ENCODE measurements at regions not wholly inside any gene's neighbourhood (a gene's known extent, or its start where the extent isn't known, plus 50 kb on each side); places are given as distances from the start of the nearest gene placed in this dataset.

DNA sequence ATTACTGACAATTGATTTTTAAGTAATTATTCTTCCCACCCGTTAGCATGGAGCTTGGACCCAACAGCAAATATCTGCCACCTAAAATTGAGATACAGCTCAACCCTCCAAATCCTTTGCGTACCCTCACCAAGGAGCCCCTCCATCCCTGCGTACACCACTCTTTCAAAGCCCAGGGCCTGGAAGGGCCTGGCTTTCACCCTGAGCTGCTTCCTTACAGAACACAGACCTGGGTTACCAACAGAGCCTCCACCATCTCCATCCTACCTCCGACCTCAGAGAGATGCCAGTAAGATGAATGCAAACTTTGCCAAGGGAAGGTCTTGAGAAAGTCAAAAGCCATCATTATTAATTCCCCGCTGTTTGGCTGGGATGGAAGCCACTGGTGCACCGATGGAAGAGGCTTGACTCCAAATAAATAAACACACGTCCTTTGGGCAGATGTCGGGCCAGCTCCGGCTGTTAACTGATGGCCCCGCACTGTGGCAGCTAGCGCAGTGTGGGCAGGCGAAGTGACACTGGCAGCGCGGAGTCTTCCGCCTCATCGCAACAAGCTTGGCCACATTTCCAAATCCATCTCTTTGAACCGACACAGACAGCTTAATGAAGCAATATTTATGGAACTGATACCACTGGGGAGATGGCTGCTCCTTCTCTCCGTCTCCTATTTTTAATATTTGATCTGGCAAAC is 150.2 kb upstream of the VSTM2B start:
- no peaks in the 10 kb centered on the region for H3K9me2 ChIP-seq (ENCODE audit: insufficient read depth)
- DNase-seq: no peak
- no peak overlapping the region for H2AFZ ChIP-seq
- no peaks in the 10 kb centered on the region for H3K36me3 ChIP-seq (ENCODE audit: low read depth)
- TF ChIP-seq EZH2phosphoT487 (IDR thresholded peaks at IDR 0.05; ENCODE audit: insufficient read depth, low read depth): no peak
- TF ChIP-seq EZH2 (IDR thresholded peaks at IDR 0.05; ENCODE audit: insufficient read depth, poor library complexity, severe bottlenecking): no peak
- H3K9me3 ChIP-seq (ENCODE audit: low read depth): no peaks in the 10 kb centered on the region
- in situ Hi-C loops (cut with MboI): no loop called here
- 52 to 54% methylated on average over 18 of the region's 18 CpGs for WGBS, 2 experiments (ENCODE audit: low coverage in 1 of 2, low lambda C conversion rate in 2 of 2, missing lambda C conversion rate in 2 of 2)
- H4K20me1 ChIP-seq (ENCODE audit: insufficient read depth): no peaks in the 10 kb centered on the region
- no peak overlapping the region for H3K9ac ChIP-seq
- no peak overlapping the region for H3K4me3 ChIP-seq
- H3K4me1 ChIP-seq (ENCODE audit: insufficient read depth): no peaks in the 10 kb centered on the region
- H3F3A ChIP-seq (ENCODE audit: insufficient read depth): no peaks in the 10 kb centered on the region
- no peaks in the 10 kb centered on the region for H3K27me3 ChIP-seq (replicated peaks; ENCODE audit: insufficient read depth)
- no peak overlapping the region for H3K4me2 ChIP-seq (ENCODE audit: unreplicated experiment)
- H3K27ac ChIP-seq: no peak overlapping the region
- no peaks in the 10 kb centered on the region for H3K79me2 ChIP-seq (ENCODE audit: insufficient read depth)

DNA sequence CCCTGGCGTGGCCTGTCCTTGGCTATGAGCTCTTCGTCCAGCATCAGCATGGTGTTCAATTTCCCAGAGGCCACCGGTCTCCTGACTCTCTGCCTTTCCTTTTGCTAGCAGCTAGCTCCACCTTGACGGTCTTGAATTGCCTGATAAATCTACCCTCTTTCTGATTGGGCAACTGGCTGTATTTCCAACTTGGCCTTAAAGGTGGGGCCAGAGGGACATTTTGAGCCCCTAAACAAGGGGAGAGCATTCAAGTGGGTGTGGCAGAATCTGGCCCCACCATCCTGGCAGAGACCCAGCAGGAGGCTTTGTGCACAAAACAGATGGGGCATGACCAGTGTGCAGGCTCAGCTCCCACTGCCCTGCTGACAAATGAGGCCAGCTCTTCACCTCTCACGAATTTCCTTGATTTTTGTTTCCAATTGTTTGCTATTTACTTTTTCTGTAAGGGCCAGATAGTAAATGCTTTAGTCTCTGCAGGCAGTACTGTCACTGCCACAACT is 148.9 kb upstream of the VSTM2B start:
- H3K27ac ChIP-seq: no peak overlapping the region
- no peak for TF ChIP-seq EZH2 (IDR thresholded peaks at IDR 0.05; ENCODE audit: insufficient read depth, poor library complexity, severe bottlenecking)
- no peak for TF ChIP-seq EZH2phosphoT487 (IDR thresholded peaks at IDR 0.05; ENCODE audit: insufficient read depth, low read depth)
- no peaks in the 10 kb centered on the region for H3K27me3 ChIP-seq (replicated peaks; ENCODE audit: insufficient read depth)
- no peaks in the 10 kb centered on the region for H3K9me3 ChIP-seq (ENCODE audit: low read depth)
- no peaks in the 10 kb centered on the region for H3K4me1 ChIP-seq (ENCODE audit: insufficient read depth)
- no peak for DNase-seq
- H3K4me3 ChIP-seq: no peak overlapping the region
- H3F3A ChIP-seq (ENCODE audit: insufficient read depth): no peaks in the 10 kb centered on the region
- no peak overlapping the region for H3K4me2 ChIP-seq (ENCODE audit: unreplicated experiment)
- in situ Hi-C loops (cut with MboI): no loop called here
- H4K20me1 ChIP-seq (ENCODE audit: insufficient read depth): no peaks in the 10 kb centered on the region
- H3K9me2 ChIP-seq (ENCODE audit: insufficient read depth): no peaks in the 10 kb centered on the region
- H3K9ac ChIP-seq: no peak overlapping the region
- H3K36me3 ChIP-seq (ENCODE audit: low read depth): no peaks in the 10 kb centered on the region
- no peaks in the 10 kb centered on the region for H3K79me2 ChIP-seq (ENCODE audit: insufficient read depth)
- H2AFZ ChIP-seq: no peak overlapping the region
- 9 to 10% methylated on average over 5 of the region's 5 CpGs for WGBS, 2 experiments (ENCODE audit: low coverage in 1 of 2, low lambda C conversion rate in 2 of 2, missing lambda C conversion rate in 2 of 2)

DNA sequence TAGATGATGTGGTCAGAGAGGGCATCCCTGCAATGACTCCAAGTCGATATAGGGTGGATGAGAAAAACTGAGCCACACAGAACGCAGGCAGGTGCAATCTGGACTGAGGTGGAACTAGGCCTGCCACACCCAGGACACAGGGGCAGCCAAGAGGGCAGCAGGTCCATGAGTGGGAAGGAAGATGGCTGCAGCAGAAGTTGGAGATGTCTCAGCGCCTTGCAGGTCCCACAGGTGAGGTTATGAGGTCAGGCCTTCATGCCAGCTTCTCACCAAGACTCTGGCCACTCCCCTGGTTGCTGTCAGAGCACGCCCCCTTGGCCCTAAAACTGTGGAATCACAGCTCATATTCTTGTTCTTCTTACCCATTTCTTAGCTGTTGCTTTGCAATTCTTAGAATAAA is 147.7 kb upstream of the VSTM2B start:
- no peaks in the 10 kb centered on the region for H3K4me1 ChIP-seq (ENCODE audit: insufficient read depth)
- no peak overlapping the region for H3K27ac ChIP-seq
- H3K4me3 ChIP-seq: no peak overlapping the region
- no peak overlapping the region for H3K4me2 ChIP-seq (ENCODE audit: unreplicated experiment)
- no peak overlapping the region for H3K9ac ChIP-seq
- in situ Hi-C loops (cut with MboI): no loop called here
- H3K9me2 ChIP-seq (ENCODE audit: insufficient read depth): no peaks in the 10 kb centered on the region
- whole genome bisulfite sequencing, 2 experiments (ENCODE audit: low coverage in 1 of 2, low lambda C conversion rate in 2 of 2, missing lambda C conversion rate in 2 of 2): 7 to 9% methylated on average over 4 of the region's 4 CpGs
- no peak for DNase-seq
- no peaks in the 10 kb centered on the region for H3K27me3 ChIP-seq (replicated peaks; ENCODE audit: insufficient read depth)
- H3K79me2 ChIP-seq (ENCODE audit: insufficient read depth): no peaks in the 10 kb centered on the region
- H3F3A ChIP-seq (ENCODE audit: insufficient read depth): no peaks in the 10 kb centered on the region
- H2AFZ ChIP-seq: no peak overlapping the region
- H3K9me3 ChIP-seq (ENCODE audit: low read depth): no peaks in the 10 kb centered on the region
- H3K36me3 ChIP-seq (ENCODE audit: low read depth): no peaks in the 10 kb centered on the region
- H4K20me1 ChIP-seq (ENCODE audit: insufficient read depth): no peaks in the 10 kb centered on the region
- TF ChIP-seq EZH2 (IDR thresholded peaks at IDR 0.05; ENCODE audit: insufficient read depth, poor library complexity, severe bottlenecking): no peak

DNA sequence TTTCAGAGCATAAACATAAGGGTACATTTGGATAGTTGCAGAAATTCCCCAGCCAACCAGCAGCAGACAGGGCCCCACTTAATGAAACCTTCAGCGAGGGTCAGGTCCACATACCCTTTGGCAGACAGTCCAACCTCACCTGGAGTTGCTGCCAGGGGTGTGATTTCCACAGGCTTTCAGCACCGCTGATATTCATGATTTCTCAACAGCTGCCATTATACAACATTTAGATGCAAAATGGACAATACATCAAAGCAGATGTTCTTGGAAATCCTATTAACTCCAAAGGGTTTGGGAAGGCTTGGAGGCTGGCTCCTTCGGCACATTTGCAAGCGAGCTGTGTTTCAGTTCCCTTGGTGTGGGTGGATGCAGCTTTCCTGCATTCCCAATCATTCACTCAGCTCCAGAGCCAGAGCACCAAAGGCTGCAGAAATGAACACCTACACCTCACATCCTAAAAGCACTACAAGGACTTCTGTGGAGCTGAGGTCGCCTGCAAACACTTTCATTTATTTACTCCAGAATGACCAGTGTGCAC is 147.2 kb upstream of the VSTM2B start:
- no peak overlapping the region for H3K4me3 ChIP-seq
- no peaks in the 10 kb centered on the region for H4K20me1 ChIP-seq (ENCODE audit: insufficient read depth)
- no peak overlapping the region for H3K9ac ChIP-seq
- no peak overlapping the region for H3K27ac ChIP-seq
- no peaks in the 10 kb centered on the region for H3F3A ChIP-seq (ENCODE audit: insufficient read depth)
- no peak for TF ChIP-seq EZH2 (IDR thresholded peaks at IDR 0.05; ENCODE audit: insufficient read depth, poor library complexity, severe bottlenecking)
- no peak for TF ChIP-seq EZH2phosphoT487 (IDR thresholded peaks at IDR 0.05; ENCODE audit: insufficient read depth, low read depth)
- in situ Hi-C loops (cut with MboI): no loop called here
- DNase-seq: no peak
- WGBS, 2 experiments (ENCODE audit: low coverage in 1 of 2, low lambda C conversion rate in 2 of 2, missing lambda C conversion rate in 2 of 2): 4 to 6% methylated on average over 5 of the region's 5 CpGs
- no peaks in the 10 kb centered on the region for H3K4me1 ChIP-seq (ENCODE audit: insufficient read depth)
- no peaks in the 10 kb centered on the region for H3K9me3 ChIP-seq (ENCODE audit: low read depth)
- H3K27me3 ChIP-seq (replicated peaks; ENCODE audit: insufficient read depth): no peaks in the 10 kb centered on the region
- no peaks in the 10 kb centered on the region for H3K36me3 ChIP-seq (ENCODE audit: low read depth)
- no peak overlapping the region for H3K4me2 ChIP-seq (ENCODE audit: unreplicated experiment)
- no peak overlapping the region for H2AFZ ChIP-seq
- no peaks in the 10 kb centered on the region for H3K9me2 ChIP-seq (ENCODE audit: insufficient read depth)
- no peaks in the 10 kb centered on the region for H3K79me2 ChIP-seq (ENCODE audit: insufficient read depth)
